ENCODE measurements at regions not wholly inside any gene's neighbourhood (a gene's known extent, or its start where the extent isn't known, plus 50 kb on each side); places are given as distances from the start of the nearest gene placed in this dataset.

GRCh38 chr7:42351316-42351935 is 114.4 kb upstream of the GLI3 start:
- DNase-seq (ENCODE audit: low read depth): no peak

GRCh38 chr7:42350801-42351200 is 113.8 kb upstream of the GLI3 start:
- DNase-seq (ENCODE audit: low read depth): no peak

GRCh38 chr7:42348631-42349030 is 111.6 kb upstream of the GLI3 start:
- DNase-seq (ENCODE audit: low read depth): no peak

- DNase-seq (ENCODE audit: low read depth): no peak
Observed at GRCh38 chr7:42348071-42348470, 111.1 kb upstream of the GLI3 start.

DNA sequence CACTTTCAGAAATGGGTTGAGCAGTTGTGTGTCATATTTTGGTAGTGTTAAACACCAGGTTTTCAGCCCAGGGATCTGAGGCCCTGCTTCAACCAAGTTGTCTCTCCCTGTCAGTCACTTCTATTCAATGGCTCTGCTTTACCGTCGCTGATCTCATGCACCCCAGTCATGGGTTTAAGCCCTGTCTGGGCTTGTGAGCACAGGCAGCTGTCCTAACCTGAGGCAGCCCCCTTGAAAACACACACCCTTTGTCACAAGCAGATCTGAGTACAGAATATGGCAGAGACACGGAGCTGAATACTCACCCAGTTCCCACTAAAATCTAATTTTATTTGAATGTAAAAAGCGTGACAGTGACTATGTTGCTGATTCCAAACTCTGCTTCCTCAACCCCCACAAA is 110.6 kb upstream of the GLI3 start:
- no peak for DNase-seq (ENCODE audit: low read depth)

DNA sequence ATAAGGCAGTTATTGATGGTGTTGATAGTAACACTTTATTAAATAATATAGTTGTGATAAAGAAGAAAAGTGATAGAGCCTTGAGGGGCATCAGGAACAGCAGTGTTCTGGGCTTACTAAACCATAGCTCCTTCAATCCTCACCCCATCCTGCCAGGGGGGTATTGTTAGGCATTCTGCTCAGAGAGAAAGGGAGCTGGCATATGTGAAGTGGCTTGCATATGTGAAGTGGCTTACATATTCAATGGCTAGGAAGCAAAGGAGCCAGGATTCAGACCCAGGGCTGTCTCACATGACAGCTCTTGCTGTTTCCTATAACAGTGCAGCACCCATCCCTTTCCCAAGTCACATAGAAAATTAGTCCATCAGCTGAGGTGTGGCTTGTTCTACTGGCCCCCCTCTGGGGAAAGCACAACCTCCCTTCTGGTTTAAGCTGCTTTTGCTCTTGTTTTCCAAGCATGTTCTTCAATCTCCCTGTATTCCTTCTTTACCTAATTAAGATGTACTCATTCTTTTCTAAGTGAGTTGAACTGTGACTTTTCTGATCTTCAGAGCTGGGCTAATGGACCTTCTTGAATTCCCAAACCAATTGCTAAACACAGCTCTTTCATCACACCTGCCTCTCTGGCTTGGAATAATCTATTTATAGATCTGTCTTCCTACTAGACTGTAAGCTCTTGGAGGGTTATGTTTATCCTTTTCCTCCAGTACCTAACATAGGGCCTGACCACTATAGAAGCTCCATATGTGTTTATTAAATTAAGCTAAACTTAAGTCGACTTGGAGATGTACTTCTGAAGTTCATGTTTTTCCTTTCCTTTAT is 108.7 kb upstream of the GLI3 start:
- no peak for DNase-seq (ENCODE audit: low read depth)

DNA sequence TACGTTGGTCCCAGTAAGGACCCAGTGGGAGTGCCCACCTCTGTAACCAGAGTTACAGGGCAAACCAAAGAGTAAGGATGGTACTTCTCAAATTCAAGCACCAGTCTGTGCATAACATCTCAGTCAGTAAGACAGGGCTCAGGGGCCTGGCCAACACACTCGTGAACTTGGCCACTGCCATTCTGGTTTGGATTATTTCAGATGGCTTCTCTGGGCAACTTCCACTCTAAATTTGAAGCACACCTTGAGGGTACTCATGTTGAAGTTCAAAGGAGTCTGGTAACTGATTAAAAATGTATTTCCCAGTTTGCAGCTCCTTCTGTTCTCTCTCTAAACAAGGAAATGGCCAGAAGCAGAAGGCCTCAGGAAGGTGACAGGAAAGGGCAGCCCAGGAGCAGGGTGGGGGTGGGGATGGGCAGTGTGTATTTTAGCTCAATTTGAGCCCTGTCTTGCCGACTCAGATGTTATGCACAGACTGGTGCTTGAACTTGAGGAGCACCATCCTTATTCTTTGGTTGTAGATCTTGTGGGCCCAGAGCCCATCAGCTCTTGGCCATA is 107.3 kb upstream of the GLI3 start:
- DNase-seq (ENCODE audit: low read depth): no peak

DNA sequence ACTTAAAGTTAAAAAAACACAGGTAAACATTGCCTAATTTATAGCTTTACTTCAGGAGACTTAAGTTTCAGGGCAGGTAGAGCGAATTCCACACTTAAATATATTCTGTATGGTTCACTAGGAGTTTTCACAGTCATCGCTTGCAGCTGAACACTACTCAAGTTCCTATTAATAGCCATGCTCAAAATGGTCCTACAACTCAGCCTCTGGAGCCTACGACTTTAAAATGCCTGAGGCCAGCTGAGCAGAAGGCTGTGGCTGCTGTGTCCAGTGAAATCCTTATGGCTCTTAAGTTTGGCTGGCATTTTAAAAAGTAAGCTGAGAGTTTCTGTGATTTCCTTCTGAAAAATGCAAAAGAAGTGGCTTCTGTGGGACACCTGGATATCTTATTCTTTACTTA is 105.4 kb upstream of the GLI3 start:
- DNase-seq (ENCODE audit: low read depth): no peak

- DNase-seq (ENCODE audit: low read depth): no peak
Observed at GRCh38 chr7:42340436-42340835, 103.4 kb upstream of the GLI3 start.

DNA sequence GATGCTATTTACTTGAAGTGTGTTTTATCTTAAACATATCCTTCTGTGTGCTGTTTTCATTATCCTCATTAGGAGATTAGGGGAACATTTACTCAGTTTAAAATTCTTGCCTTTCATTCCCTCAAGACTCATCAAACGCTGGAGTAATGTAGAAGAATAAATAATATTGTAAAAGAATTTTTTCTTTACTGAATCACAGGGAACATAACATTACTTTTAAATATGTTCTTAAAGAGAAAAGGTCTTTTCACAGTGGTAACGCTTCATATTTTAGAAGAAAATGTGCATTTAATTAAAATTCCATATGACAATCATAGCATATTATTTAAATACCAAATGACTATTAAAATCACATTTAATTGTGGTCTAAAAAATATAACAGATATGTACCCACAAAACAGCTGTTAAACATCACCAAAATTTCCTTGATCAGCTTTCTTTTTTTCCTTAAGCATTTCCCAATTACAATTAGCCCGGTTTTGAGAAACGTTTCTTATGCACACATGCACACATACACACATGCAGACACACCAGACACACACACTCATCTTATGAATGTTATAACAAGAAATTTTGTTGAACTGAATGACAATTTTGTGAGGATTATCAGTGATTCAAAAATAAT is 102.0 kb upstream of the GLI3 start:
- DNase-seq (ENCODE audit: low read depth): no peak

GRCh38 chr7:42338231-42338915 is 101.4 kb upstream of the GLI3 start:
- DNase-seq (ENCODE audit: low read depth): no peak

GRCh38 chr7:42337225-42337905 is 100.4 kb upstream of the GLI3 start:
- DNase-seq (ENCODE audit: low read depth): no peak

- no peak for DNase-seq (ENCODE audit: low read depth)
Observed at GRCh38 chr7:42332605-42333222, 95.7 kb upstream of the GLI3 start.

GRCh38 chr7:42319631-42320030 is 82.6 kb upstream of the GLI3 start:
- no peak for DNase-seq (ENCODE audit: low read depth)

GRCh38 chr7:42315631-42316030 is 78.6 kb upstream of the GLI3 start:
- no peak for DNase-seq (ENCODE audit: low read depth)

GRCh38 chr7:42315103-42315502 is 78.1 kb upstream of the GLI3 start:
- DNase-seq (ENCODE audit: low read depth): no peak

DNA sequence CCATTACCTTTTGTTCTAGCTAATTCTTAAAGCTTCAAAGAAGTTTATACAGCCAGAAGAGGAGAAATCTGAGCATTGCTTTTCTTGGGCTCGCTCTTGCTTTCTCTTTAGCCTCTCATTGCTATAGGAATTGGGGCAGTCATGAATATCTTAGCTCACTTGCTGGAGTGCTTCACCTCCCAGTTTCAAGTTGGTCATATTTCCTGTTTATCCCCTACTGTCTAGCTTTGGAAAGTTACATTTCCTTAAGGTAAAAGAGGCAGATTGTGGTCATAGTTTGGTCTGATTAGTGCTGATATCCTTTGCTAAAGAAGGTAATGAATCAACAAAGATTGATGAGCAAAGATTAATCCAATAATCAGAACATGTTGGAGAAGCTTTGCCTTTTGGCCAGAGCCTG is 77.7 kb upstream of the GLI3 start:
- DNase-seq (ENCODE audit: low read depth): no peak

- DNase-seq (ENCODE audit: low read depth): no peak
Observed at GRCh38 chr7:42311195-42311594, 74.2 kb upstream of the GLI3 start.

DNA sequence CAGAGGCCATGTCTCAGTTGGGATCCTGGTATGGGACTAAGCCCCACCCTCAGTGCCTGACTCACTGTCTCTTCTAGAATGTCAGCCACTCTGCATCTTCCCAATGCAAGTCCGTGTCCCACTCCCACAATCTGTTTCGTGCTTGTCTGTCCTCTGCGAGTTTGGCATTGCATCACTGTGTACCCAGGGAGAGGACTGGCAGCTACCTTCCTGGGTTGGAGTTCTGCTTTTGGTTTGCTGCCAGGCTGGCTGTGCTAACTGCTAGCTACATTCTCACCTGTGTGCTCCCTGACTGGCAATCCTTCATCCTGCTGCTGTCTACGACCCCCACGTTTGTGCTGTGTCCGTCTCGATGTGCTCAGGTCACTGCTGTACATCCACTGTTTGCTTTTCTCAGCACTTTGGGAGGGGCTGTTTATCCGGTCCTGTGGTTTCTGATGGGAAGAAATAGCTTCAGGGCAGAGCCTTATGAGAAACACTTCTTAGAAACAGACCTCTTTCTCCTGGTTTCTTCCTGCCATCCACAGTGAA is 56.0 kb upstream of the GLI3 start:
- no peak for DNase-seq (ENCODE audit: low read depth)

DNA sequence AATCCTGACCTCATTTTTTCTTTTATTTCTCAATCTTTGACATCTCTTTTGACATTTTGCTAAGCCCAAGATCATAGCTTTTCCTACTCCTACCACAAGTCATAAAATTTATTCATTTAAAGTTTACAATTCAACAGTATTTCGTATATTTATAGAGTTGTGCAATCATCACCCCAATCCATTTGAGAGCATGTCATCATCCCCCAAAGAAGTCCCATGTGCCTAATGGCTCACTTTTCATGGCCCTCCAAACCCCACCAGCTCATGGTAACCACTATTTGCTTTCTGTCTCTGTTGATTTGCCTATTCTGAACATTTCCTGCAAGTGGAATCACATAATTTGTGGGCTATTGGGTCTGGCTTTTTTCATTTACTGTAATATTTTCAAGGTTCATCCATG is 52.5 kb upstream of the GLI3 start:
- no peak for DNase-seq (ENCODE audit: low read depth)

All from stimulated activated CD8-positive, alpha-beta memory T cell treated with anti-CD3 and anti-CD28 coated beads, Interleukin-4, amount 100 ng/mL, for 24 hours (primary cell).